ENCODE measurements at regions not wholly inside any gene's neighbourhood (a gene's known extent, or its start where the extent isn't known, plus 50 kb on each side); places are given as distances from the start of the nearest gene placed in this dataset.

GRCh38 chr12:128079446-128079845 is 187.5 kb upstream of the TMEM132C start:
- H3K36me3 ChIP-seq (ENCODE audit: control insufficient read depth in 2 of 2, insufficient read depth in 2 of 2, low read length in 1 of 2), result no peaks in the 10 kb centered on the region
- no peak overlapping the region for H3K27ac ChIP-seq (ENCODE audit: control insufficient read depth, insufficient read depth)
- no peaks in the 10 kb centered on the region for H3K27me3 ChIP-seq (replicated peaks in 1 of 2; ENCODE audit: control insufficient read depth in 2 of 2, insufficient read depth in 2 of 2, low read length in 1 of 2)
- RAD21 ChIA-PET (ENCODE audit: unreplicated experiment), result no interaction called here
- H3K9me3 ChIP-seq (replicated peaks; ENCODE audit: control insufficient read depth, insufficient read depth, low read length), result no peaks in the 10 kb centered on the region
- TF ChIP-seq HDAC6 (IDR thresholded peaks at IDR 0.05; ENCODE audit: unreplicated experiment) (no peak), TBL1XR1 (IDR thresholded peaks at IDR 0.05; ENCODE audit: low read depth, low read length) (no peak), PAX5 (IDR thresholded peaks at IDR 0.05; ENCODE audit: borderline replicate concordance, low read depth, low read length) (no peak), FOXK2 (IDR thresholded peaks at IDR 0.05) (no peak), ASH2L (IDR thresholded peaks at IDR 0.05; ENCODE audit: borderline replicate concordance, low read depth) (no peak), SKIL (IDR thresholded peaks at IDR 0.05; ENCODE audit: low read depth, poor library complexity, severe bottlenecking) (no peak), STAT1 (conservative IDR thresholded peaks at IDR 0.05) (no peak), FOS (IDR thresholded peaks at IDR 0.05; ENCODE audit: borderline replicate concordance, extremely low read depth, insufficient read length) (no peak), ZBED1 (IDR thresholded peaks at IDR 0.05; ENCODE audit: borderline replicate concordance) (no peak), JUNB (IDR thresholded peaks at IDR 0.05) (no peak), CEBPZ (IDR thresholded peaks at IDR 0.05; ENCODE audit: low read depth, low read length) (no peak), BCL3 (IDR thresholded peaks at IDR 0.05; ENCODE audit: borderline replicate concordance, insufficient read depth, low read depth, low read length, poor library complexity, severe bottlenecking) (no peak), SUPT20H (IDR thresholded peaks at IDR 0.05; ENCODE audit: borderline replicate concordance, control insufficient read depth, low read depth, low read length) (no peak), MTA2 (IDR thresholded peaks at IDR 0.05; ENCODE audit: low read depth) (no peak), ZBTB33 (IDR thresholded peaks at IDR 0.05) (no peak)
- no peaks in the 10 kb centered on the region for H3K4me1 ChIP-seq (ENCODE audit: control insufficient read depth, insufficient read depth, low read length)
- 35% methylated on average over 8 of the region's 8 CpGs for WGBS (ENCODE audit: insufficient coverage, insufficient replicate concordance, low lambda C conversion rate, missing lambda C conversion rate)
- in situ Hi-C loops (cut with MboI), result no loop called here
- intact Hi-C loops (cut with micrococcal nuclease; ENCODE audit: unreplicated experiment), result no loop called here
- CTCF ChIA-PET, result no interaction called here
- no peaks in the 10 kb centered on the region for H4K20me1 ChIP-seq (ENCODE audit: control insufficient read depth, insufficient read depth)
- H3K4me3 ChIP-seq, result no peak overlapping the region
- H2AFZ ChIP-seq (ENCODE audit: control insufficient read depth, low read depth, low read length), result no peak overlapping the region
- no peak overlapping the region for H3K4me2 ChIP-seq (ENCODE audit: control insufficient read depth, insufficient read depth)
- no peak for FAIRE-seq
- SMC1A ChIA-PET (ENCODE audit: uncharacterized antibody, unreplicated experiment), result no interaction called here
- BruUV-seq (replicated peaks), result no TSS peak
- H3K79me2 ChIP-seq (ENCODE audit: control insufficient read depth, insufficient read depth, low read length), result no peaks in the 10 kb centered on the region
- no peak overlapping the region for H3K9ac ChIP-seq (ENCODE audit: control insufficient read depth, insufficient read depth, low read length)
- DNase-seq (ENCODE audit: low read depth, low spot score), result no peak
- POLR2A ChIA-PET, result no interaction called here
- ATAC-seq, result no peak
